DOHH2 (cell line): ENCODE measurements at regions not wholly inside any gene's neighbourhood (a gene's known extent, or its start where the extent isn't known, plus 50 kb on each side); places are given as distances from the start of the nearest gene placed in this dataset.

Experiments
- H3F3A ChIP-seq: fragments of 200-600 bp; sonication (generic), shearing (Covaris generic); 2 replicates; pipeline ENCODE4 v1.6.0; 2016; ENCODE audit warnings: antibody characterized with exemption, mild to moderate bottlenecking; ENCODE audit not compliant: control insufficient read depth, insufficient read depth
- H3K27ac ChIP-seq: fragments of 200-600 bp; sonication (generic); 2 replicates; pipeline ENCODE4 v1.5.1; 2014; ENCODE audit warnings: low read depth, mild to moderate bottlenecking, low read length, moderate library complexity
- H3K27me3 ChIP-seq: fragments of 200-600 bp; sonication (generic); 2 replicates; pipeline ENCODE4 v1.6.1; 2014; ENCODE audit warnings: mild to moderate bottlenecking, low read length, mixed read lengths; ENCODE audit not compliant: control insufficient read depth
- H3K36me3 ChIP-seq: fragments of 200-600 bp; sonication (generic); 2 replicates; pipeline ENCODE4 v1.6.1; 2014; ENCODE audit warnings: mild to moderate bottlenecking, low read length, moderate library complexity, mixed read lengths; ENCODE audit not compliant: control insufficient read depth
- H3K4me1 ChIP-seq: fragments of 200-600 bp; sonication (generic); 2 replicates; pipeline ENCODE4 v1.6.1; 2014; ENCODE audit warnings: mild to moderate bottlenecking, low read length, mixed read lengths; ENCODE audit not compliant: control insufficient read depth
- H3K4me2 ChIP-seq: fragments of 200-600 bp; sonication (generic); 2 replicates; pipeline ENCODE4 v1.6.0; 2014; ENCODE audit warnings: mild to moderate bottlenecking, low read length, moderate library complexity
- H3K4me3 ChIP-seq: fragments of 200-600 bp; sonication (generic); 2 replicates; pipeline ENCODE4 v1.5.1; 2014; ENCODE audit warnings: mild to moderate bottlenecking, low read length, mixed read lengths
- H3K79me2 ChIP-seq: fragments of 200-600 bp; sonication (generic); 2 replicates; pipeline ENCODE4 v1.6.1; 2014; ENCODE audit warnings: mild to moderate bottlenecking, low read length, mixed read lengths; ENCODE audit not compliant: control insufficient read depth
- H3K9me2 ChIP-seq: fragments of 200-600 bp; sonication (generic); replicated peaks from 2 replicates; pipeline ENCODE4 v1.6.1; 2014; ENCODE audit warnings: mild to moderate bottlenecking, low read length, mixed read lengths; ENCODE audit not compliant: control insufficient read depth
- H3K9me3 ChIP-seq: fragments of 200-600 bp; sonication (generic); 2 replicates; pipeline ENCODE4 v1.6.1; 2014; ENCODE audit warnings: antibody characterized with exemption, low read length, mixed read lengths; ENCODE audit not compliant: control insufficient read depth, insufficient read depth
- H4K20me1 ChIP-seq: fragments of 200-600 bp; sonication (generic); 2 replicates; pipeline ENCODE4 v1.6.0; 2014; ENCODE audit warnings: low read depth, mild to moderate bottlenecking, antibody characterized with exemption, low read length, moderate library complexity; ENCODE audit not compliant: control insufficient read depth, insufficient read depth
- CTCF ChIP-seq: fragments of 200-600 bp; sonication (generic); IDR thresholded peaks from one replicate; pipeline ENCODE4 v1.5.1; 2014; ENCODE audit warnings: antibody characterized with exemption, mild to moderate bottlenecking, low read depth, low read length; ENCODE audit not compliant: poor library complexity, severe bottlenecking
- EZH2phosphoT487 ChIP-seq: fragments of 200-600 bp; sonication (generic); IDR thresholded peaks from 2 replicates; pipeline ENCODE4 v1.6.1; 2017; ENCODE audit warnings: borderline replicate concordance, mild to moderate bottlenecking, antibody characterized with exemption, low read length, moderate library complexity, mixed read lengths

GRCh38 chr3:473033-473800 lies 276.7 kb downstream of the CHL1 start:
- no peak overlapping the region for H3K4me2 ChIP-seq
- H3F3A ChIP-seq = no peaks in the 10 kb centered on the region
- H3K9me2 ChIP-seq = no peaks in the 10 kb centered on the region
- H4K20me1 ChIP-seq = no peaks in the 10 kb centered on the region
- H3K79me2 ChIP-seq = no peaks in the 10 kb centered on the region
- no peak overlapping the region for H3K4me3 ChIP-seq
- TF ChIP-seq CTCF = no peak
- H3K36me3 ChIP-seq = no peaks in the 10 kb centered on the region
- H3K4me1 ChIP-seq = no peaks in the 10 kb centered on the region
- H3K27ac ChIP-seq = no peak overlapping the region
- H3K27me3 ChIP-seq = no peaks in the 10 kb centered on the region
- no peaks in the 10 kb centered on the region for H3K9me3 ChIP-seq

- Histone ChIP-seq H3F3A (no peaks in the 10 kb centered on the region), H3K9me2 (no peaks in the 10 kb centered on the region), H3K4me1 (no peaks in the 10 kb centered on the region), H3K4me2 (no peak overlapping the region), H3K9me3 (no peaks in the 10 kb centered on the region), H4K20me1 (no peaks in the 10 kb centered on the region), H3K36me3 (no peaks in the 10 kb centered on the region), H3K4me3 (no peak overlapping the region), H3K27ac (no peak overlapping the region), H3K79me2 (no peaks in the 10 kb centered on the region), H3K27me3 (no peaks in the 10 kb centered on the region)
- TF ChIP-seq EZH2phosphoT487 = no peak
- no peak for TF ChIP-seq CTCF
Measured at GRCh38 chr3:474828-475227, 278.3 kb downstream of the CHL1 start.

- H3K4me3 ChIP-seq = no peak overlapping the region
- H3K9me3 ChIP-seq = no peaks in the 10 kb centered on the region
- no peaks in the 10 kb centered on the region for H3K79me2 ChIP-seq
- no peaks in the 10 kb centered on the region for H3K27me3 ChIP-seq
- H3K27ac ChIP-seq = no peak overlapping the region
- no peaks in the 10 kb centered on the region for H3K9me2 ChIP-seq
- H3F3A ChIP-seq = no peaks in the 10 kb centered on the region
- no peaks in the 10 kb centered on the region for H4K20me1 ChIP-seq
- no peaks in the 10 kb centered on the region for H3K36me3 ChIP-seq
- H3K4me1 ChIP-seq = no peaks in the 10 kb centered on the region; the same call in 1 of the 2 replicates
- TF ChIP-seq EZH2phosphoT487 = no peak
- TF ChIP-seq CTCF = no peak
- H3K4me2 ChIP-seq = no peak overlapping the region
Measured at GRCh38 chr3:480070-480469, 283.5 kb downstream of the CHL1 start.
